ENCODE measurements at regions not wholly inside any gene's neighbourhood (a gene's known extent, or its start where the extent isn't known, plus 50 kb on each side); places are given as distances from the start of the nearest gene placed in this dataset.
"Not testable (repeated sequence)": the region's sequence is repeated elsewhere in the genome, so short reads cannot be mapped to it uniquely, and the experiment has no call there.

DNA sequence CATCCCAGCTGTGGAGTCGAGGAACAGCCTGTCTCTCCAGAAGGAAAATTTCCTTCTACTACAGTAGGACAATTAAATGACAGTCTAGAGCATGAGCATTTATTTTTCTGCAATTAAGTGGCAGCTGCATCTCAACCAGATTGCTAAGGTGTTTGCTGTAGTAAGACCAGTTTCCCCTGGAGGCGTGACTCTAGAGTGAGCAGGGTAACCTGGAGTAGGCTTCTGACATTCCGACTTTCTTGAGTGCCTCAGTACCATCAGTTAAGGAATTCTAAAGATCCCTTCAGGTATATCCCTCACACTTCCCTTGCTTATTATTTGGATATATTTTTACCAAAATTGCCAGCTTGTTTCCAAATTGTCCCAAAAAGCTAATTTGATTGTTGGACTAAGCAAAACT, 59.2 kb upstream of the IRX2 start (continued):
- TF ChIP-seq FOSL1 (IDR thresholded peaks at IDR 0.05; ENCODE audit: low read depth) (no peak), POLR2AphosphoS5 (IDR thresholded peaks at IDR 0.05; ENCODE audit: low read depth, low read length) (no peak), CEBPB (IDR thresholded peaks at IDR 0.05; ENCODE audit: low read depth) (no peak), YY1 (IDR thresholded peaks at IDR 0.05; ENCODE audit: extremely low read depth, insufficient replicate concordance, low read depth, low read length) (no peak), CBX3 (IDR thresholded peaks at IDR 0.05; ENCODE audit: low read depth) (no peak), SRF (IDR thresholded peaks at IDR 0.05; ENCODE audit: low read depth) (no peak), JUND (IDR thresholded peaks at IDR 0.05) (no peak), RAD21 (IDR thresholded peaks at IDR 0.05; ENCODE audit: low read depth) (no peak), ZNF274 (IDR thresholded peaks at IDR 0.05; ENCODE audit: low read depth, low read length) (no peak)
- TF ChIP-seq, protein P1, sequence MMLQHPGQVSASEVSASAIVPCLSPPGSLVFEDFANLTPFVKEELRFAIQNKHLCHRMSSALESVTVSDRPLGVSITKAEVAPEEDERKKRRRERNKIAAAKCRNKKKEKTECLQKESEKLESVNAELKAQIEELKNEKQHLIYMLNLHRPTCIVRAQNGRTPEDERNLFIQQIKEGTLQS (IDR thresholded peaks at IDR 0.05) = no peak

DNA sequence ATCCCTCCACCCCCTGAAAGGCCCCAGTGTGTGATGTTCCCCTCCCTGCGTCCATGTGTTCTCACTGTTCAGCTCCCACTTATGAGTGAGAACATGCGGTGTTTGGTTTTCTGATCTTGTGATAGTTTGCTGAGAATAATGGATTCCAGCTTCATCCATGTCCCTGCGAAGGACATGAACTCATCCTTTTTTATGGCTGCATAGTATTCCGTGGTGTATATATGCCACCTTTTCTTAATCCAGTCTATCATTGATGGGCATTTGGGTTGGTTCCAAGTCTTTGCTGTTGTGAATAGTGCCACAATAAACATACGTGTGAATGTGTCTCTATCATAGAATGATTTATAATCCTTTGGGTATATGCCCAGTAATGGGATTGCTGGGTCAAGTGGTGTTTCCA, 55.8 kb upstream of the IRX2 start:
- CTCF ChIA-PET; RAD21 ChIA-PET (ENCODE audit: low non-redundant PET in 1 of 2, low total read pairs in 2 of 2, uncharacterized antibody in 2 of 2, unreplicated experiment in 2 of 2); H2AFZ ChIP-seq (ENCODE audit: low read depth, low read length, poor library complexity, severe bottlenecking); DNase-seq (ENCODE audit: low read depth, low spot score); H3K9me2 ChIP-seq (ENCODE audit: insufficient read depth); H4K20me1 ChIP-seq (ENCODE audit: insufficient read depth); ATAC-seq; BruUV-seq (replicated peaks); POLR2A ChIA-PET; H3K27ac ChIP-seq (ENCODE audit: low read depth, low read length); intact Hi-C loops (cut with micrococcal nuclease); H3K4me3 ChIP-seq (replicated peaks in 1 of 2; ENCODE audit: low read depth in 1 of 2, low read length in 2 of 2); H3K9ac ChIP-seq (ENCODE audit: low read length); H3K27me3 ChIP-seq (ENCODE audit: insufficient read depth, low read length); H3K79me2 ChIP-seq (ENCODE audit: insufficient read depth, low read length); H3K4me2 ChIP-seq (ENCODE audit: low read length); H3K36me3 ChIP-seq (ENCODE audit: control insufficient read depth in 1 of 2, insufficient read depth in 2 of 2, low read length in 2 of 2); H3K4me1 ChIP-seq (ENCODE audit: control insufficient read depth in 1 of 2, insufficient read depth in 2 of 2, low read length in 2 of 2): not testable (repeated sequence)
- H3K9me3 ChIP-seq (ENCODE audit: control insufficient read depth in 1 of 2, insufficient read depth in 1 of 2, low read depth in 1 of 2, low read length in 2 of 2) = peaks cover 0 to 25% of the 10 kb centered on the region in 2 experiments; a peak in 2 of 4 replicates

DNA sequence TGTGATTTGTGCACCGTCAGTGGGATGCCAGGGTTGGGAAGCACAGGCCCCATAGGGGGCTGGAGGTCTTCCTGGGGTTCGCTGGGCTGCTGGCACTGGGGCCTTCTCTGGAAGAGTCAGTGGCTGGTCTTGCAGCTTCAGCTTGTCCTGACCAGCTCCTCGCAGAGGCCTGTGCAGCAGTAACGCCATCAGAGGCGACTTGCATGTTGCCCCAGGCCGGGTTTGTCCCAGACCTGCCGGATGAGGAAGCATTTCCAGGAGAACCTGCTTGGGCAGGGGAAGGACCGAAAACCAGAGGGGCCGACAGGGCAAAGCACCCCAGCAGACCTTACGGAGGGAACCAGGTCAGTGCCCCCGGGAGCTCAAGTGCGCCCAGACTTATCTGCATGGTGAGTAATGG, 54.7 kb upstream of the IRX2 start:
- Histone ChIP-seq H3K9me3 (ENCODE audit: control insufficient read depth in 1 of 2, insufficient read depth in 1 of 2, low read depth in 1 of 2, low read length in 2 of 2) (peaks cover 0 to 28% of the 10 kb centered on the region in 2 experiments; a peak in 2 of 4 replicates), H3K36me3 (ENCODE audit: control insufficient read depth in 1 of 2, insufficient read depth in 2 of 2, low read length in 2 of 2) (no peaks in the 10 kb centered on the region), H3K27ac (ENCODE audit: low read depth, low read length) (no peak overlapping the region), H3K4me1 (ENCODE audit: control insufficient read depth in 1 of 2, insufficient read depth in 2 of 2, low read length in 2 of 2) (no peaks in the 10 kb centered on the region), H4K20me1 (ENCODE audit: insufficient read depth) (no peaks in the 10 kb centered on the region), H3K27me3 (ENCODE audit: insufficient read depth, low read length) (no peaks in the 10 kb centered on the region), H3K9ac (ENCODE audit: low read length) (no peak overlapping the region), H3K4me2 (ENCODE audit: low read length) (no peak overlapping the region), H3K4me3 (replicated peaks in 1 of 2; ENCODE audit: low read depth in 1 of 2, low read length in 2 of 2) (no peak overlapping the region), H3K9me2 (ENCODE audit: insufficient read depth) (no peaks in the 10 kb centered on the region), H3K79me2 (ENCODE audit: insufficient read depth, low read length) (no peaks in the 10 kb centered on the region), H2AFZ (ENCODE audit: low read depth, low read length, poor library complexity, severe bottlenecking) (no peak overlapping the region)
- no peak for TF ChIP-seq TCF7L2 (IDR thresholded peaks at IDR 0.05; ENCODE audit: borderline replicate concordance, extremely low read depth, insufficient read depth, insufficient read length)
- ATAC-seq = no peak
- POLR2A ChIA-PET = no interaction called here
- BruUV-seq (replicated peaks) = no TSS peak
- RAD21 ChIA-PET (ENCODE audit: low non-redundant PET in 1 of 2, low total read pairs in 2 of 2, uncharacterized antibody in 2 of 2, unreplicated experiment in 2 of 2) = no interaction called here
- CTCF ChIA-PET = no interaction called here
- no peak for DNase-seq (ENCODE audit: low read depth, low spot score)
- intact Hi-C loops (cut with micrococcal nuclease) = no loop called here
